Gastrocnemius medialis (tissue), 4 donors: ENCODE measurements at regions not wholly inside any gene's neighbourhood (a gene's known extent, or its start where the extent isn't known, plus 50 kb on each side); places are given as distances from the start of the nearest gene placed in this dataset.

Experiments used
- CTCF ChIP-seq, 5 experiments: fragments of 450-650 bp in 3 of 5; fragments of 200-600 bp in 2 of 5; sonication (generic) in 2 of 5; IDR thresholded peaks in 4 of 5; conservative IDR thresholded peaks in 1 of 5; 1 replicate in 4 of 5; 2 replicates in 1 of 5; pipeline ENCODE4 v1.5.1; 2016 to 2019; ENCODE audit warnings: antibody characterized with exemption in 5 of 5, mild to moderate bottlenecking in 3 of 5, moderate library complexity in 3 of 5
- POLR2A ChIP-seq, 2 donors: fragments of 450-650 bp; IDR thresholded peaks; one replicate each; pipeline ENCODE4 v1.6.1; 2017; ENCODE audit warnings: antibody characterized with exemption in 2 of 2, mild to moderate bottlenecking in 2 of 2, moderate library complexity in 2 of 2

GRCh38 chr16:80912651-80913050 lies 94.0 kb downstream of the CMC2 start:
- TF ChIP-seq CTCF (IDR thresholded peaks at IDR 0.05 in 4 of 5, conservative IDR thresholded peaks at IDR 0.05 in 1 of 5) (no peak), POLR2A (IDR thresholded peaks at IDR 0.05) (no peak)
